GM12864 (cell line): ENCODE measurements at regions not wholly inside any gene's neighbourhood (a gene's known extent, or its start where the extent isn't known, plus 50 kb on each side); places are given as distances from the start of the nearest gene placed in this dataset.
"Not testable (repeated sequence)": the region's sequence is repeated elsewhere in the genome, so short reads cannot be mapped to it uniquely, and the experiment has no call there.

Experiments
- DNase-seq: peaks from one replicate; pipeline ENCODE4 v3.0.0-alpha.2; 2011; ENCODE audit warnings: low read depth
- H3K4me3 ChIP-seq: 2 replicates; pipeline ENCODE4 v1.5.1; 2011; ENCODE audit warnings: mild to moderate bottlenecking, low read depth, low read length, control low read depth
- CTCF ChIP-seq: IDR thresholded peaks from 2 replicates; pipeline ENCODE4 v1.5.1; 2011; ENCODE audit warnings: low read depth, mild to moderate bottlenecking, moderate library complexity, low read length, control low read depth, inconsistent platforms; ENCODE audit errors: missing control alignments

- TF ChIP-seq CTCF: no peak
- no peak for DNase-seq
- H3K4me3 ChIP-seq: no peak overlapping the region
These were observed 273.7 kb upstream of the ATP11B start for GRCh38 chr3:182519569-182519968.

GRCh38 chr3:182521339-182521738 lies 272.0 kb upstream of the ATP11B start:
- TF ChIP-seq CTCF: no peak
- no peak overlapping the region for H3K4me3 ChIP-seq
- DNase-seq: no peak

- not testable (repeated sequence) for H3K4me3 ChIP-seq, DNase-seq
These were observed 269.9 kb upstream of the ATP11B start for GRCh38 chr3:182523424-182523823.

GRCh38 chr3:182523836-182524235 lies 269.5 kb upstream of the ATP11B start:
- DNase-seq: no peak
- H3K4me3 ChIP-seq: no peak overlapping the region
- no peak for TF ChIP-seq CTCF

- DNase-seq: no peak
- H3K4me3 ChIP-seq: no peak overlapping the region
- no peak for TF ChIP-seq CTCF
These were observed 268.4 kb upstream of the ATP11B start for GRCh38 chr3:182524711-182525401.

- DNase-seq: no peak
- no peak for TF ChIP-seq CTCF
- no peak overlapping the region for H3K4me3 ChIP-seq
These were observed 267.4 kb upstream of the ATP11B start for GRCh38 chr3:182525766-182526374.

GRCh38 chr3:182527745-182528144 lies 265.6 kb upstream of the ATP11B start:
- no peak for TF ChIP-seq CTCF
- no peak for DNase-seq
- no peak overlapping the region for H3K4me3 ChIP-seq
